Sciatic nerve (tissue), 2 donors: ENCODE measurements at regions not wholly inside any gene's neighbourhood (a gene's known extent, or its start where the extent isn't known, plus 50 kb on each side); places are given as distances from the start of the nearest gene placed in this dataset.
"Not testable (repeated sequence)": the region's sequence is repeated elsewhere in the genome, so short reads cannot be mapped to it uniquely, and the experiment has no call there.

ENCODE experiments used
- ATAC-seq: fragments of 200-7000 bp; cut with Tn5 transposase; one replicate; pipeline ENCODE4 v1.9.1; 2020; ENCODE audit warnings: mild to moderate bottlenecking, moderate library complexity
- DNase-seq: peaks from one replicate; pipeline ENCODE4 v3.0.0-alpha.2; 2020; ENCODE audit warnings: low spot score
- intact Hi-C: fragments of 100-400 bp; cut with DNase I; formaldehyde crosslinking; loops from one replicate; pipeline ENCODE4 v1.14.2; 2022
- donor health status: DM: no; HTN: no; CAD: no.
- donor health status: DM: no; HTN: no; CAD: no.

DNA sequence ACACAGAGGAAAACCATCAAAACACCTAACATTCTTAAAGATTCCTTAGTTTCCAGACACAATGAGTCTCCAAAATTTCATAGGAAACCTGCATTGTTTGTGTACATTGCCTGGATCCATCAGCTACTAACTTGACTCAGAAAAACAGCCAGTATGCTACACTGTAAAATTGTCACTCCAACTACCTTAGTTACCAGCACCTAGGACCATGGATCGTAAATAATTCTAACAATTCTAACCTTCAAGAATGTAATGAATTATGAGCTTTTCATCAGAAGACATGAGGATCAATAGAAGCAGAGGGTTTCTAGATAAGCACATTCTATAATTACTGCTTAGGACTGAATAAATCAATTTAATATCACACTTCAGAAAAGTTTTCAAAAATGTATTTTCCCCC is 851.5 kb downstream of the SORCS1 start:
- DNase-seq (no peak), ATAC-seq (no peak)
- intact Hi-C loops = no loop called here

DNA sequence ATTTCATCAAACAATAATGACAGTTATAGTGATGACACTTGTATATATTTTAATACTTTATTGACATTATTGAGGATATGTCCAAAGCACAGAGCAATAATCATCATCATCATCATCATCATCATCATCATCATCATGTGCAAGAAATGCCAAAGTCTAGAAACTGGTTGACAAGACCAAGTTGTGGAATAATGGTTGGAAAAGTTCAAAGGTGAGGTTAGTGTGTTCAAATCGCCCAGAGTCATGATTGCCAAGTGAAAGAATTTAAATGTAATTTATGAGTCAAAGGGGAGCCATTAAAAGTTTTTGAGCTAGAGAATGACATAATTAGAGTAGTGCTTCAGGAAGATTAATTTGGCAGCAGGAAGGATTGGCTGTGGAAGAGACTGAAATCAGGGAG is 852.4 kb downstream of the SORCS1 start:
- DNase-seq (no peak), ATAC-seq (peak; percentile 17)
- intact Hi-C loops = no loop called here

- ATAC-seq (peak; percentile 85), DNase-seq (no peak)
- intact Hi-C loops = no loop called here
Measured at GRCh38 chr10:106311590-106311989, 852.9 kb downstream of the SORCS1 start.

DNA sequence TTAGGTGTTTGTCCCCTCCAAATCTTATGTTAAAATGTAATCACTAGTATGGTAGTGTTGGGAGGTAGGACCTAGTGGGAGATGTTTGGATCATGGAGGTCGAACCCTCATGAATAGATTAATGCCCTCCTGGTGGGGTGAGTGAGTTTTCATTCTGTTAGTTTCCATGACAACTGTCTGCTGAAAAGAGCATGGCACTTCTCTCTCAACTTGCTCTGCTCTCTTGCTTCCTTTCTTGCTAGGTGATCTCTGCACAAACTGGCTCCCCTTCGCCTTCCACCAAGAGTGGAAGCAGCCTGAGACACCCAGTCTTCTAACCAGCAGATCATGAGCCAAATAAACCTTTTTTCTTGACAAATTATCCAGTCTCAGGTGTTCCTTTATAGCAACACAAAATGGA is 853.9 kb downstream of the SORCS1 start:
- intact Hi-C loops = no loop called here
- ATAC-seq (no peak), DNase-seq (no peak)

GRCh38 chr10:106309376-106309775 is 855.1 kb downstream of the SORCS1 start:
- DNase-seq = no peak
- no peak for ATAC-seq
- intact Hi-C loops = no loop called here

DNA sequence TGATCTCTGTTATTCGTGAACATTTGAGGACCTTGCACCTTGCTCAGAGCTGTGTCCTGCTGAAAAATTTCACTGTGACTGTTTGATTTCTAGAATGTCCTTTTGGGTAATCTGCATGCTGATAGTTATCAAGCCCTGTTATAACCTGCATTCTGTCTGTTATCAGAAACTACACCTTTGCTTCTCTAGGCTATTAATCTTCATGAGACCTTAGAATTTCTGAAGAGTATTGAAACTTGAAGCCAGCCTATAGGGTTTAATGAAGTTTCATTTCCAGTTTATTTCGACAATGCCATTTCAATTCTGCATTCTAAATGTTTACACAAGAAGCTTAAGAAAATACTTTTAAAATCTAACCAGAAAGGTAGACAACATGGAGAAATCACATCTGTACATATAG is 856.2 kb downstream of the SORCS1 start:
- ATAC-seq (no peak), DNase-seq (no peak)
- intact Hi-C loops = no loop called here

DNA sequence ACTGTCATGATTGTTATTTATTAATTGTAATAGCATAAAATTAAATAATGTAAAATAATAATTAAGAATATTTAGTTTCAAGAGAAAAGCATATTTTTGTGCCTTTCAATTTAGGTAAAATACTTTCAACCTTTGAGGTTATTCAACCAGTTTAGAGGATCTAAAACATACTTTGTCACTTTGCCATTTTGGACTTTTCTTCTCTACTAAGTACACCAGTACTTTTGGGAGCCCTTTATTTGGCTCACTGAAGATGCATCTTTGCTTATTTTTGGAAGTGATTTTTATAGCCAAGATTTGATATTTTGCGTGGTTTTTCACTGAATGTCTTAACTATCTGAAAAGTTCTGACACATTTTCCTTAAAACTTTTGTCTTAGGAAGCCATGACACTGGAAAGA is 860.5 kb downstream of the SORCS1 start:
- intact Hi-C loops = no loop called here
- DNase-seq (no peak), ATAC-seq (no peak)

- intact Hi-C loops = no loop called here
- no peak for ATAC-seq
- no peak for DNase-seq
Measured at GRCh38 chr10:106302961-106303360, 861.5 kb downstream of the SORCS1 start.

DNA sequence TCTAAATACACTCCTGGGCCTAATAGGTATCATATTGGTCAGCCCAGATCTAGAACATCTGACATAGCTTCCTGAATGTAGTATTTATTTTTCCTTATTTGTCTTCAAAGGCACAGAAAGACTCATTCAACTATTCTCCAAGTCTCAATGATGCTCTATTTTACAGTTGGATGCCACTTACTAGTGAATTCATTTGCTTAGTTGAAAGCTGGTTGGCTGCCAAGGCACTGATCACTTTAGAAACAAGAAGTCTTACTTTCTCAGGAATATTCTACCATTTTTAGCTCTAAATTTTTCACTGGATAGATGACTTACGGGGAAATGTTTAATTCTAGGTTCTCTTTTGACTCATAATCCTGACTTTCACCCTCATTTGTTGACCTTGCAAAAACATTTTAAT is 863.4 kb downstream of the SORCS1 start:
- ATAC-seq (no peak), DNase-seq (no peak)
- intact Hi-C loops = no loop called here

DNA sequence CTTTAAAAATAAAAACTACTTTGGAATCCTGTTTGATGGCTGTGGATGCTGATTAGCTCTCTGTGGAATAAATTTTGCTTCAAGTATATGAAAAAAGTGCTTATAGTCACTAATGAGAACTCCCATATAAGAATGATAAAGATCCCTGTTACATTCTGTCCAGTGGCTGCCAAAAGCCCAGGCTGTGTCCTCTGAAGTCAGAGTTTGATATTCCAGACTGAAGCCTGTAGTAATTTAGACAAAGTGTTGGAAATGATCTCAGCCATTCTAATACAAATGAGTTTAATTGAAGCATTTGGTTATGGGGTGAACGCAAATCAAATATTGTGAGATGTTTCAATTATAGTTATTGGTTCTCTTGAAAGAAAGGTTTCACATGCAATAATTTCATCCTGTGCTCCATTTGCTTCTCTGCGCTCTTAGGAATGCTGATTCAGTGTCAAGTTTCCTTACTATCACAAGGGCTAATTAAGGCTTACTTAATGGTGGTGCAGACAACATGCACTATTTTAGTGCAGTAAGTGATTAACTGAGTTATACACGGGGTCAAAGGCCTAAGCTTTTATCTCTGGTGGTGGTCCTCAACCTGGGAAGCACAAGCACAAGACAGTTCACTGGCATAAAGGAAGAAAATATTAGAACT is 867.6 kb downstream of the SORCS1 start:
- intact Hi-C loops = no loop called here
- DNase-seq (no peak), ATAC-seq (no peak)

DNA sequence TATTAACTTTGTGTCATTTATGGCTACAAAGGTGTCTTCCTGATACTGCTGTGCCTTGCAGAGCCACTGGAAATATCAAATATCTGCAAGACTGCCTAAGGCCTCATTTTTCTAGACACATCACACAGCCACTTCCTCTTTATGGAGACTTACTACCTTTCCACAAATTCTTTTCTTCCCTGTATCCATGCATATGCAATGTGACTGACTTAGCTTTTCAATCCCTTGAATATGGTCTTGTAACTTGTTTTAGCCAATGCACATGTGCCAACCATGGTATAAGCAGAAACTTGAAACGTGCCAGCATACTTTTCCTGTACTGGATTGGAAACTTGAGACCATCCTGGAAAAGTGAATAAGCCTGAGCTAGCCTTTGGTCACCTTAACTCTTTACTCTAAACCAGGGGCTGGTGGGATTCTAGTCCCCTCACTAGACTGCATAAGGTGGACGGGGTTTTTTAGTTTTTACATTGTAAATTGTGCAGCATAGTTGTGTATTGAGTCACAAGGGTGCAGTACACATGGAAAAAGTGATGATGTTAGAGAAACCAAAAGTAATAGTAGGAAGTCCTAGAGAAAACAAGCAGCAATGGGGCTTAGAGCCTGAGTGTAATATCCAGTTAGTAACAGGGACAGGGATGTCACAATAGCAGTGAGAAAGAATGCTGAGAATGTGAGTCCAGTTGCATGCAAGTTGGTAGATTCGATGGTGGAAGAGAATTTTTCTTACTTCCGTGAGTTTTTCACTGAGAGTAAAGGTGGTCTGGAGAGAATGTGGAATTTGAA is 879.5 kb downstream of the SORCS1 start:
- DNase-seq (no peak), ATAC-seq (no peak)
- intact Hi-C loops = no loop called here

DNA sequence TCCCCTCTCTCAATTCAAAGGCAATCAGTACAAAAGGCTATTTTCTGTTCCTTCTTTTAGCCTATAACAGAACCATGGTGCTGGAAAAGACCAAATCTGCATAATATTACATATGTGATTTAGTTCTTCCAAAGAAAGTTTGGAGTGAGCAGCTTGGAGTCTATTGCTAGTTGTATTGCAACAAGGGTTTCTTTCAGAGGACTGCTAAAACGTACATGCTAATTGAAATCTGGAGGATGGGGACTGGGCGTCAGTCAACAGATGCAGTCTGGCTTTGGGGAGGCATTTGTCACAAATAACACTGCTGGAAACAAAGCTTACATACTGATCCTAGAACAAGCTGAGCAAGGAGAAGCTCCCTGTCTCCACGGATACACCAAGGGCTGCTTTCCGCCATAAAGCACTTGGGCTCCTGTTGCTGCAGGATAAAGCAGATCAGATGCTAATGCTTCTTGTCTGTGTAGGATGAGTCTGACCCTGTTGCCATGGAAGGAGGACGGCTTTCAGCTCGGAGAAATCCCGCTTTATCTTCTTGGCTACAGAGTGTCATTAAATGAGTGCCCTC is 883.5 kb downstream of the SORCS1 start:
- DNase-seq = no peak
- ATAC-seq = no peak
- intact Hi-C loops = no loop called here

DNA sequence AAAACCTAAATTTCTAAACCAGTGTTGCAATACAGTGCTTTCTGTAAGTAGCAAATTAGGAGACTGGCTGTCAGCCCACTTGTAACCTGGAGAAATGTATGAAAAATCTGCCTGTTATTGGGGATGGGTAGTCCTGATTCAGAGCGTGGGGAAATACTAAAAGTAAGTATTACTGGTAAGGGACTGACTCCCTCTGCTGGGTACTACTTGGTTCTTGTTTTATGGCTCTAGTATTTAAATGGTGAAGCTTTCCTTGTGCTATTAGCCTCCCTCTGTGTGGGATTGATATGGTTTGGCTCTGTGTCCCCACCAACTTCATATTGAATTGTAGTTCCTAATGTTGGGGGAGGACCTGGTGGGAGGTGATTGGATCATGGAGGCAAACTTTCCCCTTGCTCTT is 886.1 kb downstream of the SORCS1 start:
- DNase-seq (no peak), ATAC-seq (no peak)
- intact Hi-C loops = no loop called here

DNA sequence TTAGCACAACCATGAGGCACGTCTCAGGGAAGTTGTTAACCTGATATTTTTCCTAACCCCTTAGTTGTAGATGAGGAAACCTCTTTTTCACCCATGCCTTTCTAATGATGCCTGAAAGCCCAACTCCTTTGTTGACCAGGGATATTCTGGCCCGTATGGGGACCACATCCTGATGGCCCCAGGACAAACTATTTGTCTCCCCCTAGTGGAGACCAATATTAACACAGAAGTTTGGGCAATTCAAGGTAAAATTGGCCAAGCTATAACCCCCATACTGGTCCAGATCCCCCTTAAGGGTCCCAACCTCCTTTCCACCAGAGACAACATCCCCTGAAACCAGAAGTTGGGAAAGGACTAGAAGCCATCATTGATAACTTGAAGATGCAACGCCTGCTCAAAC is 893.3 kb downstream of the SORCS1 start:
- intact Hi-C loops = no loop called here
- ATAC-seq = no peak

DNA sequence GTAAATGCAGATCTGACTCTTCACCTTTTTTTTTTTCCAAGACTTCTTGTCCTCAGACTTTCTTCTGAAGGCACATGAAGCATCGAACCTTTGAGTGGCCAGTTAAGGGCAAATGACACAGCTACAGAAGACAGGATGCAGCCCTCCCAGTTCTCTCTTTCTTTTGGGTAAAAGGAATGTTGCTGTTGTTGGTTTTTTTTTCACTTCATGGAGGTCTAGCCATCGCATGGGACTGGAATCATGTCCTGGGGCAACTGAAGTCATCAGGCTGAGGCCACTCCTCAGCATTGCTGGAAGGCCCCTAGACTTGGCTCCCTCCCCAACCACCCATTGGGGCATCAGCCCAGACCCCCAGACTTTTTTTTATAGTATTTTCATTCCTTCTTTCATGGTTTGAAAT is 896.5 kb downstream of the SORCS1 start:
- ATAC-seq (no peak), DNase-seq (no peak)
- intact Hi-C loops = no loop called here

More for the DNA sequence above, 893.3 kb downstream of the SORCS1 start:
- no peak for DNase-seq

DNA sequence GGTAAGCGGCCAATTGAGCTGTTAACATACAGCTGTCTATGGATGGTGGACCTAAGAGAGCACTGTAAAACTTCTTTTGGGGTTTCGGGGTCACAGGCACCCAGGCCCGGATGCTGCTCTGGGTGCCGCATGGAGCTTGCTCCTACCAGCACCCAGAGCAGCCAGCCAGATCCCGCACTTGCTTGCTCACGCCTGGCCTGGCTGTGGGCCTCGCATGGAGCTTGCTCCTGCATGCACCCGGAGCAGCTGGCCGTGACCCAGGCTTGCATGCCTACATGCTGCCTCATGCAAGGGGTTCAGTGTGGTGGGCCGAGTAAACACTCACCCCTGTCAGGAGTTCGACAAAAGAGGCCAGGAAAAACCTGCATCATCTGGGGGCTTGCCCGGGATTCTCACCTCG is 896.9 kb downstream of the SORCS1 start:
- intact Hi-C loops = no loop called here
- DNase-seq (no peak), ATAC-seq (no peak)

GRCh38 chr10:106257432-106257831 is 907.1 kb downstream of the SORCS1 start:
- ATAC-seq, intact Hi-C loops, DNase-seq: not testable (repeated sequence)

DNA sequence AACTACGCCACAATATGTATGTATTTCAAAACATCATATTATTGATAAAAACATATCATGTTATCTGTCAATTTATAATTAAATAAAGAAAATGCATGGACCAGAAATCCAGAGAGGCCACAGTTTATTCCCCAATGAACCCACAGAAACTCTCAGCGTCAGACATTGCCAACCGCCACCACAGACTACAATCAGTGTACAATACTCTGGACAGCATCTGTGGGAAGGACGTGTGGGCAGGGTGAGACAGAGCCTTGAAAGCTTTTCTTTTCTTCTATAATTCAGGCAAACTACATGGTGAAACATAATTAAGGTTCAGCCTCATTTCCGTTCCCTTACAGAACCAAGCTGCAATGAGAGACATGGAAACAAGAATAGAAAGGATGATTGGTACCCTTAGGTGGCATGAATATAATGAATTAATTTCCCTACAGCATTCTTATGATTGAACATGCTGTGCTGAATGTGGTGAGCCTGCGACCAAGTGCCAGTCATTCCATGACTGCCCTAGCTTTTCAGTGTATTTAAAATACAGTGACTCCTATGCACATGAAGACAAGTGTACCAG is 909.3 kb downstream of the SORCS1 start:
- intact Hi-C loops = no loop called here
- ATAC-seq (no peak), DNase-seq (no peak)

- ATAC-seq (no peak), DNase-seq (no peak)
- intact Hi-C loops = no loop called here
Measured at GRCh38 chr10:106254071-106254470, 910.4 kb downstream of the SORCS1 start.

DNA sequence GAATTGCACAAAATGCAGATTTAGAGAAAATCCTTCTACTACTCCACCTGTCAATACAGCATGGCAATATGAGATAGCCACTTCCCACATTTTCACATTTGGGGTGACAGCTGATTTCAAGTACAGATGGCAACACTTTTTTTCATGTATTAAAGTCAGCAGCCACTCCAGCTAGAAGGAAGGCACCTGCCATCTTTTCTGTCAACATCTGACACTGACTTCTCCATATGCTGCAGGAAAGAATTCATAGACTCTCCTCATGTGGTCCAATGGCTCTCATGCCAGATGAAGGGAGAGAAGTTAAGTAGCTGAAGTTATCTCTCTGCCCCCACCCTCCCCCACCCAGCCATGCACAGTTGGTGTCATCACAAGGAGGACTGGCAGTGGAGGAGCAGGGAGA is 912.0 kb downstream of the SORCS1 start:
- ATAC-seq (no peak), DNase-seq (no peak)
- intact Hi-C loops = no loop called here
